NOMO-1 treated with DMSO at 0.1 percent for 48 hours (cell line): ENCODE measurements at regions not wholly inside any gene's neighbourhood (a gene's known extent, or its start where the extent isn't known, plus 50 kb on each side); places are given as distances from the start of the nearest gene placed in this dataset.
"Not testable (repeated sequence)": the region's sequence is repeated elsewhere in the genome, so short reads cannot be mapped to it uniquely, and the experiment has no call there.

Experiments
- DNase-seq: peaks from one replicate; lab custom pipeline; 2025; ENCODE audit not compliant: unreplicated experiment; lab: John Stamatoyannopoulos, UW

DNA sequence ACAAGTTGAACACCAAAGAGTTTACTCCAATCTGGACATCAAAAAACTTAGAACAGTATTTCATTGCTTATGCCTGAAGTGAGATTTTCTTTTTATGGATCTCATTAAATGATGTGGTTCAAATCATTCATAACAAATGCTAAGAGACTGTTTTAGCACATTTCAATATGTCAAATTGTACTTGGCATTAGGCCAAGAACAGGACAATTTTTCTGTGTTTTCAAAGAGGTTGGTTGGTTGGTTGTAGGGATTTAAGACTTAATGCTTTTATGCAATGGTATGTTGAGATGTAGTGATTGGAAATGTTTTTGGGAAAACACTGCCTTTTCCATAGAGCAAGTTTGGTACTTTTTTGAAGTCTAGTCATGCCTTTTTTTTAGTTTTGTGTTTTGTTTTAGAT is 510.4 kb downstream of the ZNF674 start:
- DNase-seq = no peak

DNA sequence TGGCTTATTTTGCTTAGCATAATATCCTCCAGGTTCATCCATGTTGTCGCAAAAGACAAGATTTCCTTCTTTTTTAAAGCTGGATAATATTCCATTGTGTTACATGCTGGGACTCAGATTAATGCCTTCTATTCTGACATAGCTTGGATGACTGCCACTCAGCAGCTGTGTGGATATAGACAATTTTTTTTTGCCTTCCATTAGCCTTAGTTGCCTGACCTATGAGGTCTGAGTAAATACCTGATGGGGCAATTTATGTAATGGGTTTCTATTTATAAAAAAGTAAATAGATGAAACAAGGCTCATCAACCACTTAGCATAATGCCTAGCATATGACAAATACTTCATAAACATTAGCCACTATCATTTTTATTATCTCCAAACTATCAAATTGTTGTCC is 515.4 kb downstream of the ZNF674 start:
- no peak for DNase-seq

DNA sequence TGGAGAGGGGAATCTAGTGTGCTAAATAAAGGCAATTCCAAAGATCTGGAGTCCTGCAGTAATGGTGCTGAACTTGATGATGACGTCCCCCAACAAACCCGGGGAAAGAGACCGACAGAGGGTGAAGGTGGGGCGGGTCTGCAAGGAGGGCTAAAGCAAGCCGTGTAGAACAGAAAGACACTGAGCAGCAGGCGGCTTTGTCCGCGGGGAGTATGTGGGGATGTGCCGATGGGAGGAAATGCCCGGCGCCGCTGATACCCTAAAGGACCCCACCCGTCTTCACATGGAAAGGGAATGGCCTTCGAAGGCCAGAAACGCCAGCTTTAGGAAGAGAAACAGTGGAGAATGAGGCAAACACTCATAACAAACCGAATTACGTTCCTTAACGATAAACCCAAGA is 528.9 kb downstream of the ZNF674 start:
- DNase-seq = no peak

DNA sequence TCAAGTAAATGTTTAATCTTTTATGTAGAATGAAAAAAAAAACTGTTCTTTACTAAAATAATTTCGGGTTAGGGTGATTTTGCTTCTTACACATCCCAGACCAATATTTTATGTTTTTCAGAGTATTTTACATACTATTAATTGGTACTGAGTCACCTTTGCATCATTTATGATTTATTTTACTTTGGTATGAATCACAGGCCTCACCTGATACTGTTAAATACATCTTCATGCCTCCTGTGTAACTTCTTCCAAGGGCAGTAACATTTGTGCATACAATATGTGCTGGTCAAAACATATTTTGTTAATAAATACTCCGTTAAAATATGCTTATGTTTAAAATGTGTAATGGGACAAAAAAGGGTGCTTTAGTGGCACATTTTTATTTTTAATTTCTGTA is 529.6 kb downstream of the ZNF674 start:
- no peak for DNase-seq

DNA sequence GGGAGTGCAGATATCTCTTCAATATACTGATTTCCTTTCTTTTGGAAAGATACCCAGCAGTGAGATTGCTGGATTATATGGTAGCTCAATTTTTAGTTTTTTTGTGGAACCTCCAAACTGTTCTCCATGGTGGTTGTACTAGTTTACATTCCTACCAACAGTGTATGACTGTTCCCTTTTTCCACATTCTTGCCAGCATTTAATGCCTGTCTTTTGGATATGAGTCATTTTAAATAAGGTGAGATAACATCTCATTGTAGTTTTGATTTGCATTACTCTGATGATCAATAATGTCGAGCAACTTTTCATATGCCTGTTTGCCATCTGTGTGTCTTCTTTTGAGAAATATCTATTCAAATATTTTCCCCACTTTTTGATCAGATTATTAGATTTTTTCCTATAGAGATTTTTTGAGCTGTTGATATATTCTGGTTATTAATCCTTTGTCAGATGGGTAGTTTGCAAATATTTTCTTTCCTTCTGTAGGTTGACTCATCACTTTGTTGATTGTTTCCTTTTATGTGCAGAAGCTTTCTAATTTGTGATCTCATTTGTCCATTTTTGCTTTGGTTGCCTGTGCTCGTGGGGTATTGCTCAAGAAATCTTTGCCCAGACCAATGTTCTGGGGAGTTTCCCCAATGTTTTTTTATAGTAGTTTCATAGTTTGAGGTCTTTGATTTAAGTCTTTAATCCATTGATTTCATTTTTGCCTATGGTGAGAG is 552.7 kb downstream of the ZNF674 start:
- no peak for DNase-seq

DNA sequence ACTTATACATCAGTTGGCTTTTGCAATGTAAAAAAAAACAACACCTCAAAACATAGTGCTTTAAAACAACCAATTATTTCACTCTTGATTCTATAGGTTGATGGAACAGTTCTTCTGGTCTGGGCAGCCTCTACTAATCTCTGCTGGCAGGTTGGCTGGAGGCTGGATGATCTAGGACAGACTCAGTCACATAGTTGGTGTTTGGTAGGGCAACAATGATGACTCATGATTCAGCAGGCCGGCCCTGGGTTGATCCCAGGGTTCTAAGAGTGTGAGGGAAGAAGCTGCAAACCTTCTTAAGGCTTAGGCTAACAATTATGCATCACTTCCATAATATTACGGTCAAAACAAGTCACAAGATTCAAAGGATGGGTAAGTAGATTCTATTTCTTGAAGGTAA is 558.2 kb downstream of the ZNF674 start:
- DNase-seq = no peak

DNA sequence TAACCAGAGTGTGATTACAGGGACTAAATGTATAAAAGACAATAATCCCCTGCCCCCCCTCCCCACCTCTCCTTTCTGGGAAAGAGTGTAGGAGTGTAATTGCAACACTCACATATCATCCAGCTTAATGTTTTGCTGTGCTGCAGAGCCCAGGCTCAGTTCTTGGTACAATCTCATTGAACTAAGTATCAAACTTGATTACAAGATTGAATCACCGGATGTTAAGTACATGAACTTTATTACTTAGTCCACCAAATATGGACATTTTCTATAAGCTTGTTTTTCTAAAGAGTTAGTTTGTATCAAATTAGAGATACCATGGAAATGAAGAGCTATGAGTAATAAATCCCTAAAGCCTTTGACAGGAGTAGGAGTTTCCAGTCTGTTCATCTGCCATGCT is 559.1 kb downstream of the ZNF674 start:
- no peak for DNase-seq

DNA sequence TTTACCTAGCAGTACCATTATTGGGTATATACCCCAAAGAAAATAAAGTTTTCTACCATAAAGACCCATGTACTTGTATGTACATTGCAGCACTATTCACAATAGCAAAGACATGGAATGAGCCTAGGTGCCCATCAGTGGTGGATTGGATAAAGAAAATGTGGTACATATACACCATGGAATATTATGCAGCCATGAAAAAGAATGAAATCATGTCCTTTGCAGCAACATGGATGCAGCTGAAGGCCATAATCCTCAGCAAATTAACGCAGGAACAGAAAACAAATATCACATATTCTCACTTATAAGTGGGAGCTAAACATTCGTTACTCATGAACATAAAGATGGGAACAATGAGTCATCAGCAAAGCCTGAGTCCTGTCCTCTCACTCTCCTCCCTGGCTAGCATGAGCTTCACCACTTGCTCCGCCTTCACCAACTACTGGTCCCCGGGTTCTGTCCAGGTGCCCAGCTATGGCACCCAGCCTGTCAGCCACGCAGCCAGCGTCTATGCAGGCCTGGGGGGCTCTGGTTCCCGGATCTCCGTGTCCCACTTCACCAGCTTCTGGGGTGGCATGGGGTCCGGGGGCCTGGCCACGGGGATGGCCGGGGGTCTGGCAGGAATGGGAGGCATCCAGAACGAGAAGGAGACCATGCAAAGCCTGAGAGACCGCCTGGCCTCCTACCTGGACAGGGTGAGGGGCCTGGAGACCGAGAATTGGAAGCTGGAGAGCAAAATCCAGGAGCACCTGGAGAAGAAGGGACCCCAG is 562.1 kb downstream of the ZNF674 start:
- not testable (repeated sequence) for DNase-seq

DNA sequence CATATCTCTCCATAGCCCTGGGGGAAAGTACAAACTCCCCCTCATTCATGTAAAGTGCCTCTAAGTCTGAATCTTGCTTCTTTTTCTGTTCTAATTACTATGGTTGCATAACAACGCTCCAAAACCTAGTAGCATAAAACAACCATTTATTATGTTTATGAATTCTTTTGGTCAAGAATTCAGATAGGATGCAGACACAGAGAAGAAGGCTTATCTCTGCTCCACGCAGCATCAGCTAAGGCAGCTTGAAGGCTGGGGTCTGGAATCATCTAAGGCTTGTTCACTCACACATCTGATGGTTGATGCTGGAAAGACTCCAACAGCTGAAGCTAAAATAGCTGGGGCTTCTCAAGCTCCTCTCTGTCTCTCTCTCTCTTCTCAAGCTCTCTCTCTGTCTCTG is 564.5 kb downstream of the ZNF674 start:
- no peak for DNase-seq

DNA sequence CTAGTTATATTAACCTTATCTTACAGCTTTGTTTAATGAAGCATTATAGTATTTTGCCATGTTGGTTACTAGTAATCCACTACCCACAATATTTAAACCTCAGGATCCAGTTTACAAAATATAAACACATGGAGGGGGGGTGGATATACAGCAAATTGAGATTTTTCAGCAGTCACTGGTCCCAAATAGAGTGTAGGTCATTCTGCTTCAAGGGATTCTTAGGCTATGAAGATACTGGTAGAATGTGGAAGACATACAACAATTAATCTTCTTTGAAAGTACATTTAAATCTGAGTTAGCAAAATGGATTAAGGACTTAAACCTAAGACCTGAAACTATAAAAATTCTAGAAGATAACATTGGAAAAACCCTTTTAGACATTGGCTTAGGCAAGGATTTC is 569.6 kb downstream of the ZNF674 start:
- no peak for DNase-seq

DNA sequence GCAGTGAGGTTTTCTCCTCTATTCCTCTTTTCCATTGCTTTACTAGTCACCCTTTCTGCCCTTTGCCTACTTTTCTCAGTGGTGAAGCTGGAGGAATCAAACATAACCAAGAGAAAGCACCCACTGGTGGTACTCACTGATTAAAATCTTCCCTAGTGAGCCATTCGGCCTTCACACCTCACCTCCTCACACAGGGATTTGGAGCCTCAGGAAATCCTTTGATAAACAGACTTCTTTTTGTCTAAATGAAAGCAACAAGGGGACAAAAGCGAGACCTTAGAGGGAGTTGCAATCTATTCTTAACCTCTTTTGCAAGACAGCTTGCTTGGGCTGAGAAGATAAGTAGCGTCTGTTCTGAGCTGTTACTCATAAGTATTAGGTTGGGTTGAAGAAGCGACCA is 572.6 kb downstream of the ZNF674 start:
- DNase-seq = no peak

DNA sequence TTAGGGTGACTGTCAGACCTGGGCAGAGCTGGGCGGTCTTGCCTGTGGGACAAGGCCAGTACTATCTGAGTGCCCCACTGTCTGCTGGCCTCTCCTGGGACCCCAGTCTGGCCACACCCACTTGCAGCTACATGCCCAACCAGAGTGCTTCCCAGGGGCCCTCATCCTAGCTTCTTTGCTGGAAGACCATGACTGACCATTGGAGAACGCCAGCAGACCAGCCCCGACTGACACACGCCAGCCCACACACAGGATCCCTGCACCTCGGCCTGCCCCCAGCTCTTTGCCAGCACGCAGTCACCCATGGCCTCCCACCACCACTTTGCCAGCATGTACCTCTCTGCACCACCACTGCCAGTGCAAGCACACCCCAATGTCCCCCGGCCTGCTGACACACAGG is 585.7 kb downstream of the ZNF674 start:
- DNase-seq = no peak

DNA sequence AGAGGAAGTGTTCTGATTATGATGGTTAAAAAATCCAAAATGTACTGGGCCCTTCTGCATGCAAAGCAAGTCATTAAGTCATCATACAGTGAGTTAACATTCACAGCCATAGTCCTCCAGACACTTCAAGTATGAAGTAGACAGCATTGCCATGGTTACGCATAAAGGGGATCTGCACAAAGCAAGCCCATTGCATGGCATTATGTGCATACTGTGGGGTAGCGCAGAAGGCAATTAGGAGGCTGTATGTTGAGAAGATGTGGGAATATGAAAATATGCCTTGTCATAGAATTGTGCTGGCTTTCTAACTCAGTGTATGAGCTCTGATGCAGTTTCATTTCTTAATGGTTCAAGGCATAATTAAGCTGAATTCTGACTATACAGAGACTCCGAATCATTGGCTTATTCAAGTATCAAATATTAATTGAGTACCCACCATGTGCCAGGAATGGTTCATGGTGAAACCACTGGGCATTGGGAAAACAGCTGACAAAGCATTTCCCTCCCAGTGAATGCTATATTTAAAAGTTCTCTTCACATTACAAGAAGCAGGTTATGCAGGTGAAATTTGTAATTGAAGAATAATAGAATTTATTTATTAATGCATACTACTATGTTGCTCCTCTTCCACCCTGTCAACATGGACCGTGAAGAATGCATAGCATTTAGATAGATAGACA is 588.9 kb downstream of the ZNF674 start:
- DNase-seq = no peak

DNA sequence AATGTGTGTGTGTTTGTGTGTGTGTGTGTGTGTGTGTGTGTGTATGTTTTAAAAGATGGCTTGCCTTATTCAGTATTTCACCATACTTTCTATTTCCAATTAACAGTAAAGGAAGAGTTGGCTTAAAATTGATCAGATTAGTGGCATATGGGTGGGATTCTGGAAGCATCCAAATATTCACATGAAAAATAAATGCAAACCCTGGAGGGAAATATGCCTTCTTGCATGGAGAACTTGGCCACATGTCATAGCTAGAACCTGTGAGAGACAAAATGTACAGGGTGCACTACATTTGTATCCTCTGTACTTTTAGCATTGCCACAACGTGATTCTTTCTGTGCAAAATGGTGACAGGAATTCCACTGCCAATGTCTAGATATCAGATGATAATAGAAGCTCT is 589.6 kb downstream of the ZNF674 start:
- DNase-seq = no peak

DNA sequence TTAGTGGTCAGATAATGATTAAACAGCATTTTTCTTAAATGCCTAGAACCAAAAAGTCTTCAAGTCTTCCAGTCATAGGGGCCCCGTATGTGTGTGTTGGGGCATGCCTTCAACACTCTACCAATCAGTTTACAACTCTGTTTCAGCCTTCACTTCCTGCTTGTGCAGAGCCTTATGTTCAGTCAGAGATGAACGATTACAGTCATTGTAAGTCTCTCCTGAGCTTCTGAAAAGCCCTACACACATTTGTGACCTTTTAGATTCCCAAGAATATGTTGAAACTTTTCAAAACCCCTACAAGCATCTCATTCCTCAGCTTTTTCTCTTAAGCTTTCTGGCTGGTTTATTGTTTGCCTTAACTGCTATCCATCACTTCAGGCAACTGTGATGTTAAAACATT is 591.2 kb downstream of the ZNF674 start:
- DNase-seq = no peak

DNA sequence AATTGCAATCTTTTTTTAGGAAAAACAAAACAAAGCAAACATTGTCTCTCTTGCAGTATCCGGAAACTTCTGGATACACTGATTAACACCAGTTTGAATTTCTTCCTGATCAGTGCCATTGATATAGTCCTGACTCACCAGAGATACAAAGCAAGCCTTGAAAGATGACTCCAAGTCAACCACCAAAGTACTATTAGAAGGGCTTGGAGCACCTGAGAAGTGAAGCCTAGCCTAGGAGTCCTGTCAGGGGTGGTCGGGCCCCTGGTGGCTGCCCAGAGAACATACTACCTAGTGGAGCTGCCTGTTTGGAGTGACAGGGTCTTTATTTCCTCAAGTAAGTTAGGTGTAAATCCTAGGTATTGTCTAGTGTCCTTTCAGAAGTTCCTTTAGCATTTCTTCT is 593.2 kb downstream of the ZNF674 start:
- DNase-seq = no peak

DNA sequence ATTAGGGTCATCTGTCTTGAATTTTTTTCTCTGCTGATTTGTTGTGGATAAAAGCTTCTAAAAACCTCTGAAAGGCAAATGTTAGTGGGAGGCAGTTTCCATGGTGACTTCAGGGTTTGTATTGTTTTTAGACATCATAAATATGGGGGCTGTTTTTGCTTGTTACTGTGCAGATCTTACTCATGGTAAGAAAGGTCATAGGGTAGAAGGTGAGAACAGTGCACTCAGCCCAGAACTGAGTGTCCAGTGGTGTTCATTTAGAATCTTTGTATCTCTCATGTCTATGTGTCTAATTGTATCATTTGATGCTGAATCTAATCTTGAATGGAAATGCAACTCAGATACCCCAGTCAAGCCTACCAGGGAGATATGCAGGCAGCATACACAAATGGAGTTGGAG is 609.8 kb downstream of the ZNF674 start:
- no peak for DNase-seq

DNA sequence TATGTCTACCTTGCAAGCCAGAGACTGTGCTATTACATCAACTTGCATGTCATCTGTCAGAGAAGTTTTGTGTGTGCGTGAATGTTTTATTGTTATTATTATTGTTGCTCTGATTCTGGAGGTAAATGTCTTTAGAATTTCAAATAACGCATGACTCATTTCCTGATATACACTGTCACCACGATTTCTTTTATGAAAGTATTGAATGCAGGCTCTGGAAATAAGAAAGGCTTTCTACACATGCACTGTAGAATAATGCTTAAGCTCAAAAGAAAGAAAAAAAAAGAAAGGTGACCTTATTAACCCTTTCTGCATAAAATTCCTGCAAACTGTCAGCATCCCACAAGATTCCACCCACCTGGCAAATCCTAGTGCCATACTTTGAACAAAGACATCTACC is 632.9 kb downstream of the ZNF674 start:
- no peak for DNase-seq

DNA sequence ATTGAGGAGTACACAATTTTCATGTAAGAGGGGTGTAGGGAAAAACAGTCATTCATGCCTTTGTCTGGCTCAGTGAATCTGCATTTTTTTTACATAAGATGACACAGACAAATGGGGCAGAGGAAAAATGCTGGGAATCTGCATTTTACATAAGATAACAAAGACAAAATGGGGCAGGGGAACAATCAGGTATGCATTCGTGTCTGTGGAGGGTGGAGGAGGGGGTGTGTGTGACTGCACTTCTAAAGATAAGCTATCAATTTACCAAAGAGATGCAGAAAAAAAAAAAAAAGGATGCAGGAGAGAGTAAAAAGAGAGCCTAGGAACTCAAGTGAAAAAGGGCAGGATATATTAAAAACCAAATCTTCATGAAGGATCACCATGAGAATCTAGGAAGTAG is 637.4 kb downstream of the ZNF674 start:
- no peak for DNase-seq

DNA sequence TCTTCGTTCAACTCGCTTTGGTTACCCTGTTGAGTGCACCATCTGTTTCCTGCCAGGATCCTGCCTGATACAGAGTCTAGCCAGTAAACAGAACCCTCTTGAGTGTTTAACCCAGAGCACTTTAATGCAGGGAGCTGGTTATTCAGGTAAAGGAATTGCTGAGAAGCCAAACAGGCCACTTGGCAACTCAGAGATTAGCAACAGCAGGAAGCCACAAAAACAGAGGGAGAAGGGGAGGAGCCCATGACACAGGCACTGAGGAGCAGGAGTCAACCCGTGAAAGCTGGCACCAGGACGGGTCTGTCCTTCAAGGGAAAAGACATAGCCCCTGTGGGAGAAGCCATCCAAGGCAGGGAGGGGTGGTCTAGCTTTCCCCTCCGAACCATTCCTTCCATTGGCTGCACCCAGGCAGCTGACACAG is 641.4 kb downstream of the ZNF674 start:
- no peak for DNase-seq

DNA sequence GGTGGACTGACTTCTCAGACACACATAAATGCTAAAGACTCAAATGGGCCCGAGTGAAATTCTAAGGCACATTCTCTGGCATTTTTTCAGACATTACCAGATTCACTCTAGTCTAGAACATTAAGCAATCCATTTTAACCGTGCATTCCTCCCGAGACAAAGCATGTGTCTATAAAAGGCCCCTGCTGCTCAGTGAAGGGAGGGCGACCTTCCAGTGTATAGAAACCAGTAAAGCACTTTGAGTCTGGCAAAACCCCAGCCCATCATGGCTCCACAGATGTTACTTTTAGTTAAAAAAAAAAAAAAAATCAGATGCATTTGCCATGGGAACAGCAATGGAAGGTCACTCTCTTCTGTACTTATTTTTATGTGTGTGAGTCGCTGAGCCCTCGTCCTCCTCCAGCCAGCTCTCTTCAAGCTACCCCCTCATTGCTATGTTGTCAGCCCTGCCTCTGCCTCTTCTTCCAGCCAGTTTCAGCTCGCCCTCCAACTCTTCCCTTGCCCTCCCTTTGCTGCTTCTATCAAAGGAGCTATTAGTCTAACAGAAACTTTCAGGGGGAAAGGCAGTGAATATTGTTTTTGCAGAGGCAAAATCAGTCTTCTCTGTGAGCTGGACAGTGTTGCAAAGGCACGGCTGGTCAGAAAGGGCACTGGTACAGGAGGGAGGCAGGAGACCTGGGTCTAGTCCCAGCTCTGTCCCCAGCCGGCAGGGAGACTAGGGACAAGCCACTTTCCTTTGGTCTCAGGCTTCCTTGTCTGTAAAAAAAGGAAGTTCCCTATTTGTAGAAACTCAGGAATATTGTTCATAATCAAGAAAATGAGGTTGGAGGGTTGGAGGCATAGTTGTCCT is 644.2 kb downstream of the ZNF674 start:
- DNase-seq = no peak
